ENCODE measurements at regions not wholly inside any gene's neighbourhood (a gene's known extent, or its start where the extent isn't known, plus 50 kb on each side); places are given as distances from the start of the nearest gene placed in this dataset.

DNA sequence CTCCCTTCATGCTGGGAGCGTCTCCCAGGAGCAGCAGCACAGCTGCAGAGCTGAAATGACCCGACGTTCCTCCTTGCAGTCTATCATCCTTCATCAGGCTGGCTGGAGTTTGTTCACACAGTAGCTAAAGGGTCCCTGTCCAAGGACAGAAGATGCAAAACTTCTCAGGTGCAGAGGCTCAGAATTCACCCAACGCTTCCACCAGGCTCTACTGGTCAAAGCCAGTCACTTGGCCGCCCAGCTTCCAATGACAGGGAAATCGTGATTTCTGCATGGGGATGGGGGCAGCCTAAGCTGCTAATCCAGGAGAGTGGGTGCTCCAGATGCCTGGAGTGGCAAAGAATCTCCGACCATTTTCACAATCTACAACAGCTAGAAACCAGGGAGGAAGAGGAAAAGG lies 97.0 kb upstream of the SALL3 start:
- Histone ChIP-seq H3K4me3 (ENCODE audit: control insufficient read depth in 2 of 3, extremely low read depth in 1 of 3, insufficient read depth in 2 of 3, low read depth in 1 of 3, low read length in 3 of 3) (no peak overlapping the region), H3K27ac (ENCODE audit: control insufficient read depth, insufficient read depth, low read length) (no peak overlapping the region), H3K36me3 (ENCODE audit: control insufficient read depth in 2 of 2, extremely low read depth in 1 of 2, insufficient read depth in 2 of 2, low read length in 2 of 2) (no peaks in the 10 kb centered on the region), H3K9ac (ENCODE audit: control insufficient read depth, extremely low read depth, insufficient read depth, low read length) (no peak overlapping the region), H3K4me1 (ENCODE audit: control insufficient read depth, extremely low read depth, insufficient read depth, low read length) (no peaks in the 10 kb centered on the region), H4K20me1 (ENCODE audit: control insufficient read depth, extremely low read depth, insufficient read depth, low read length) (no peaks in the 10 kb centered on the region), H3K9me1 (ENCODE audit: control insufficient read depth, extremely low read depth, insufficient read depth, low read length) (no peaks in the 10 kb centered on the region), H3K79me2 (ENCODE audit: control insufficient read depth, insufficient read depth, low read length) (no peaks in the 10 kb centered on the region), H3K9me3 (ENCODE audit: control insufficient read depth, low read depth, low read length) (peaks cover 3% of the 10 kb centered on the region), H3K4me2 (ENCODE audit: control insufficient read depth, extremely low read depth, insufficient read depth, low read depth, low read length) (no peak overlapping the region), H2AFZ (ENCODE audit: control insufficient read depth, low read length) (no peak overlapping the region), H3K27me3 (ENCODE audit: control insufficient read depth, extremely low read depth, insufficient read depth, low read length) (no peaks in the 10 kb centered on the region)
- no peak for TF ChIP-seq EZH2 (IDR thresholded peaks at IDR 0.05; ENCODE audit: low read length)
- TF ChIP-seq, protein P1, sequence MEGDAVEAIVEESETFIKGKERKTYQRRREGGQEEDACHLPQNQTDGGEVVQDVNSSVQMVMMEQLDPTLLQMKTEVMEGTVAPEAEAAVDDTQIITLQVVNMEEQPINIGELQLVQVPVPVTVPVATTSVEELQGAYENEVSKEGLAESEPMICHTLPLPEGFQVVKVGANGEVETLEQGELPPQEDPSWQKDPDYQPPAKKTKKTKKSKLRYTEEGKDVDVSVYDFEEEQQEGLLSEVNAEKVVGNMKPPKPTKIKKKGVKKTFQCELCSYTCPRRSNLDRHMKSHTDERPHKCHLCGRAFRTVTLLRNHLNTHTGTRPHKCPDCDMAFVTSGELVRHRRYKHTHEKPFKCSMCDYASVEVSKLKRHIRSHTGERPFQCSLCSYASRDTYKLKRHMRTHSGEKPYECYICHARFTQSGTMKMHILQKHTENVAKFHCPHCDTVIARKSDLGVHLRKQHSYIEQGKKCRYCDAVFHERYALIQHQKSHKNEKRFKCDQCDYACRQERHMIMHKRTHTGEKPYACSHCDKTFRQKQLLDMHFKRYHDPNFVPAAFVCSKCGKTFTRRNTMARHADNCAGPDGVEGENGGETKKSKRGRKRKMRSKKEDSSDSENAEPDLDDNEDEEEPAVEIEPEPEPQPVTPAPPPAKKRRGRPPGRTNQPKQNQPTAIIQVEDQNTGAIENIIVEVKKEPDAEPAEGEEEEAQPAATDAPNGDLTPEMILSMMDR (optimal IDR thresholded peaks at IDR 0.05 in 1 of 3, IDR thresholded peaks at IDR 0.05 in 1 of 3, conservative IDR thresholded peaks at IDR 0.05 in 1 of 3; ENCODE audit: extremely low read depth in 1 of 3, insufficient read depth in 2 of 3, low read length in 3 of 3) = no peak
- dilution Hi-C loops (cut with MboI; ENCODE audit: extremely low pct_ligation_motif_present, low sequenced_read_pairs) = no loop called here
- FAIRE-seq (no peak), DNase-seq (ENCODE audit: low read depth, low spot score) (no peak)

DNA sequence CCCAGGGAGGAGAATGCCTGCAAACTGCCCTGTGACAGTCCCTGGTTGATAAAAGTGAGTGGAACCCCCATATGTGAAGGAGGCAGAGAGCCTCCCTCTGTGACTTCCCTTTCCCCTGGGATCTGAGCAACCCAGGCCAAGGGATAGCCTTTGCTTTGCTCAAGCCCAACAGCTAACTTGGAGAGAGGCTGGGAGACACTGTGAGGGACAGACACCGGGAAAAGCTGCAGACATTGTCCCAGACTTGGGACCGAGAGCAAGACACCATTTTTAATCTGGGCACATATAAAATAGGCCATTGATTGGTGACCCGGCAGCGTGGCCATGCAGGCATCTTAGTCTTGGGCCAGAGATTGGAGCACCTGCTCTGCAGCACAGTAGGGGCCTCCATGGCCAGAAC lies 96.1 kb upstream of the SALL3 start:
- Histone ChIP-seq H3K27ac (ENCODE audit: control insufficient read depth, insufficient read depth, low read length) (no peak overlapping the region), H3K4me1 (ENCODE audit: control insufficient read depth, extremely low read depth, insufficient read depth, low read length) (no peaks in the 10 kb centered on the region), H3K27me3 (ENCODE audit: control insufficient read depth, extremely low read depth, insufficient read depth, low read length) (no peaks in the 10 kb centered on the region), H3K4me2 (ENCODE audit: control insufficient read depth, extremely low read depth, insufficient read depth, low read depth, low read length) (no peak overlapping the region), H3K36me3 (ENCODE audit: control insufficient read depth in 2 of 2, extremely low read depth in 1 of 2, insufficient read depth in 2 of 2, low read length in 2 of 2) (no peaks in the 10 kb centered on the region), H4K20me1 (ENCODE audit: control insufficient read depth, extremely low read depth, insufficient read depth, low read length) (no peaks in the 10 kb centered on the region), H3K4me3 (ENCODE audit: control insufficient read depth in 2 of 3, extremely low read depth in 1 of 3, insufficient read depth in 2 of 3, low read depth in 1 of 3, low read length in 3 of 3) (no peak overlapping the region), H3K9ac (ENCODE audit: control insufficient read depth, extremely low read depth, insufficient read depth, low read length) (no peak overlapping the region), H3K9me3 (ENCODE audit: control insufficient read depth, low read depth, low read length) (no peaks in the 10 kb centered on the region), H3K9me1 (ENCODE audit: control insufficient read depth, extremely low read depth, insufficient read depth, low read length) (no peaks in the 10 kb centered on the region), H2AFZ (ENCODE audit: control insufficient read depth, low read length) (no peak overlapping the region), H3K79me2 (ENCODE audit: control insufficient read depth, insufficient read depth, low read length) (no peaks in the 10 kb centered on the region)
- TF ChIP-seq, protein P1 (optimal IDR thresholded peaks at IDR 0.05 in 1 of 3, IDR thresholded peaks at IDR 0.05 in 1 of 3, conservative IDR thresholded peaks at IDR 0.05 in 1 of 3; ENCODE audit: extremely low read depth in 1 of 3, insufficient read depth in 2 of 3, low read length in 3 of 3) = no peak
- no peak for TF ChIP-seq EZH2 (IDR thresholded peaks at IDR 0.05; ENCODE audit: low read length)
- FAIRE-seq (no peak), DNase-seq (ENCODE audit: low read depth, low spot score) (no peak)
- dilution Hi-C loops (cut with MboI; ENCODE audit: extremely low pct_ligation_motif_present, low sequenced_read_pairs) = no loop called here

All from keratinocyte (primary cell).